GM21381 (cell line): ENCODE measurements at regions not wholly inside any gene's neighbourhood (a gene's known extent, or its start where the extent isn't known, plus 50 kb on each side); places are given as distances from the start of the nearest gene placed in this dataset.

ENCODE experiments used
- ATAC-seq: cut with Tn5 transposase; IDR thresholded peaks from one replicate; pipeline ENCODE4 v1.9.1; 2021; ENCODE audit warnings: mild to moderate bottlenecking, moderate library complexity; ENCODE audit not compliant: unreplicated experiment

- no peak for ATAC-seq
Measured at GRCh38 chr6:135791441-135791840, 60.1 kb upstream of the PDE7B start.

- ATAC-seq = no peak
Measured at GRCh38 chr6:135796643-135797305, 54.7 kb upstream of the PDE7B start.

- no peak for ATAC-seq
Measured at GRCh38 chr6:135797361-135797760, 54.1 kb upstream of the PDE7B start.

- no peak for ATAC-seq
Measured at GRCh38 chr6:135798751-135799515, 52.6 kb upstream of the PDE7B start.
